K562 (cell line): ENCODE measurements at regions not wholly inside any gene's neighbourhood (a gene's known extent, or its start where the extent isn't known, plus 50 kb on each side); places are given as distances from the start of the nearest gene placed in this dataset.

ENCODE experiments used
- ATAC-seq: fragments of 200-7000 bp; cut with Tn5 transposase; 3 replicates; pipeline ENCODE4 v1.9.1; 2020; ENCODE audit warnings: moderate library complexity
- BruUV-seq: library from RNA; stranded (reverse); fragments of 400-500 nt; replicated peaks from 2 replicates; lab custom pipeline; 2021; lab: Mats Ljungman, UMichigan
- CTCF ChIA-PET: fragments of 300-600 bp; formaldehyde crosslinking; extraction: SDS; loops from one replicate; lab custom pipeline; 2021; ENCODE audit warnings: low intra/inter-chr PET ratio; lab: Yijun Ruan, JAX
- POLR2A ChIA-PET: fragments of 300-600, 350-650 bp; sonication (Branson Sonifier 250); formaldehyde crosslinking; extraction: SDS; loops from one replicate; lab custom pipeline; 2021; ENCODE audit warnings: antibody characterized with exemption, inconsistent platforms; lab: Yijun Ruan, JAX
- DNase-seq, 4 experiments: peaks; one replicate each; pipeline versions ENCODE4 v3.0.0 to v3.0.0-alpha.2; 2011 to 2018; ENCODE audit warnings: low spot score in 3 of 4, mixed read lengths in 3 of 4; ENCODE audit errors: extremely low read depth in 1 of 4
- FAIRE-seq: peaks from 2 replicates; lab custom pipeline; 2011; peaks lifted over from hg19 to GRCh38; lab: Jason Lieb, UNC
- H2AFZ ChIP-seq: 2 replicates; pipeline ENCODE4 v1.6.0; 2011; ENCODE audit warnings: low read depth, low read length, control low read depth, inconsistent platforms
- H3K27ac ChIP-seq: fragments of 200-600 bp; 3 replicates; pipeline ENCODE4 v1.8.0; 2011; ENCODE audit warnings: low read depth, mild to moderate bottlenecking, control low read depth, inconsistent platforms, low read length, moderate library complexity, mixed read lengths; ENCODE audit errors: extremely low read depth
- H3K27me3 ChIP-seq, 2 experiments: fragments of 300-600 bp in 1 of 2; 2 replicates in 1 of 2; 3 replicates in 1 of 2; pipeline versions ENCODE4 v1.6.0 to v1.8.0; 2011; ENCODE audit warnings: inconsistent platforms in 2 of 2, low read length in 2 of 2, mild to moderate bottlenecking in 1 of 2, mixed read lengths in 1 of 2, moderate library complexity in 1 of 2; ENCODE audit not compliant: control insufficient read depth in 2 of 2, insufficient read depth in 2 of 2
- H3K36me3 ChIP-seq: fragments of 300-600 bp; 3 replicates; pipeline ENCODE4 v1.8.0; 2011; ENCODE audit warnings: mild to moderate bottlenecking, low read length, inconsistent platforms; ENCODE audit not compliant: control insufficient read depth, insufficient read depth
- H3K4me1 ChIP-seq, 2 experiments: fragments of 200-600 bp in 1 of 2; replicated peaks in 1 of 2; 2 replicates in 1 of 2; 3 replicates in 1 of 2; pipeline versions ENCODE4 v1.5.1 to v1.8.0; 2011; ENCODE audit warnings: inconsistent platforms in 2 of 2, low read length in 2 of 2, mild to moderate bottlenecking in 1 of 2, mixed read lengths in 1 of 2, moderate library complexity in 1 of 2; ENCODE audit not compliant: control insufficient read depth in 2 of 2, insufficient read depth in 2 of 2
- H3K4me2 ChIP-seq: 2 replicates; pipeline ENCODE4 v1.6.1; 2011; ENCODE audit warnings: low read length, control low read depth, inconsistent platforms, mixed read lengths; ENCODE audit not compliant: insufficient read depth
- H3K4me3 ChIP-seq: fragments of 200-600 bp; sonication (generic), shearing (Covaris generic); 2 replicates; pipeline ENCODE4 v1.5.1; 2016; ENCODE audit warnings: control low read depth, inconsistent platforms
- H3K79me2 ChIP-seq: fragments of 200-600 bp; 3 replicates; pipeline ENCODE4 v1.8.0; 2011; ENCODE audit warnings: low read length, inconsistent platforms; ENCODE audit not compliant: control insufficient read depth, insufficient read depth
- H3K9ac ChIP-seq, 2 experiments: 2 replicates each; pipeline versions ENCODE4 v1.6.0 to v1.6.1; 2011; ENCODE audit warnings: low read depth in 2 of 2, low read length in 2 of 2, control low read depth in 1 of 2, inconsistent platforms in 1 of 2, mild to moderate bottlenecking in 1 of 2, mixed read lengths in 1 of 2; ENCODE audit not compliant: insufficient read depth in 1 of 2
- H3K9me1 ChIP-seq: one replicate; pipeline ENCODE4 v1.6.0; 2011; ENCODE audit warnings: inconsistent platforms, mild to moderate bottlenecking, low read length, moderate library complexity; ENCODE audit not compliant: control insufficient read depth, insufficient read depth
- H3K9me3 ChIP-seq: replicated peaks from 2 replicates; pipeline ENCODE4 v1.5.1; 2011; ENCODE audit warnings: low read depth, low read length, inconsistent platforms; ENCODE audit not compliant: control insufficient read depth, insufficient read depth
- H4K20me1 ChIP-seq: replicated peaks from 2 replicates; pipeline ENCODE4 v1.6.1; 2011; ENCODE audit warnings: low read length, inconsistent platforms, mixed read lengths; ENCODE audit not compliant: control insufficient read depth, insufficient read depth
- BRF2 ChIP-seq: IDR thresholded peaks from 3 replicates; pipeline ENCODE4 v1.6.1; 2011; ENCODE audit warnings: borderline replicate concordance, mild to moderate bottlenecking; ENCODE audit not compliant: insufficient read length, insufficient read depth
- ELF4 ChIP-seq: fragments of 450-650 bp; formaldehyde crosslinking; IDR thresholded peaks from 2 replicates; pipeline ENCODE4 v1.4.0; 2022; ENCODE audit warnings: missing genetic modification characterization
- FOXK1 ChIP-seq: sonication (generic); formaldehyde crosslinking; IDR thresholded peaks from 2 replicates; pipeline ENCODE4 v1.8.0; 2022; ENCODE audit warnings: missing genetic modification reagents, mild to moderate bottlenecking, borderline replicate concordance
- HIVEP1 ChIP-seq: fragments of 250-450 bp; sonication (Bioruptor Pico); IDR thresholded peaks from 2 replicates; pipeline ENCODE4 v1.4.0; 2020; ENCODE audit warnings: mild to moderate bottlenecking
- HOXB6 ChIP-seq: fragments of 250-450 bp; sonication (Bioruptor Pico); IDR thresholded peaks from 2 replicates; pipeline ENCODE4 v1.5.1; 2022; ENCODE audit warnings: mild to moderate bottlenecking, borderline replicate concordance
- KLF6 ChIP-seq: fragments of 250-450 bp; sonication (Bioruptor Pico); IDR thresholded peaks from 2 replicates; pipeline ENCODE4 v1.4.0; 2020; ENCODE audit warnings: mild to moderate bottlenecking, moderate library complexity, borderline replicate concordance
- L3MBTL2 ChIP-seq: fragments of 450-650 bp; IDR thresholded peaks from 2 replicates; pipeline ENCODE4 v1.6.1; 2016; ENCODE audit warnings: mild to moderate bottlenecking, moderate library complexity
- PATZ1 ChIP-seq: fragments of 250-450 bp; sonication (Bioruptor Pico); IDR thresholded peaks from 2 replicates; pipeline ENCODE4 v1.5.0; 2020; ENCODE audit warnings: mild to moderate bottlenecking, borderline replicate concordance
- RCOR1 ChIP-seq, 2 experiments: IDR thresholded peaks; 2 replicates each; pipeline ENCODE4 v1.6.1; 2012; ENCODE audit warnings: low read depth in 2 of 2, low read length in 2 of 2, borderline replicate concordance in 1 of 2, improper control_type of control experiment in 1 of 2
- SAP30 ChIP-seq: fragments of 200-600 bp; sonication (generic); IDR thresholded peaks from 2 replicates; pipeline ENCODE4 v1.6.1; 2012; ENCODE audit warnings: borderline replicate concordance, low read depth, mild to moderate bottlenecking, moderate library complexity, low read length, control low read depth, inconsistent platforms; ENCODE audit not compliant: insufficient read depth, poor library complexity, severe bottlenecking
- SIX5 ChIP-seq, 2 experiments: IDR thresholded peaks; 2 replicates each; pipeline ENCODE4 v1.6.1; 2011; ENCODE audit warnings: low read length in 2 of 2, borderline replicate concordance in 1 of 2, low read depth in 1 of 2, mild to moderate bottlenecking in 1 of 2, moderate library complexity in 1 of 2; ENCODE audit not compliant: insufficient read depth in 1 of 2
- SRSF7 ChIP-seq: fragments of 200-400 bp; formaldehyde crosslinking; optimal IDR thresholded peaks from 2 replicates; pipeline ENCODE3; 2017; ENCODE audit warnings: mild to moderate bottlenecking, low read depth, low read length
- ZNF707 ChIP-seq: fragments of 250-450 bp; sonication (Bioruptor Pico); conservative IDR thresholded peaks from 2 replicates; pipeline ENCODE4 v1.8.0; 2022; ENCODE audit warnings: inconsistent platforms, mild to moderate bottlenecking, moderate library complexity
- ZNF785 ChIP-seq: fragments of 250-450 bp; sonication (Bioruptor Pico); IDR thresholded peaks from 2 replicates; pipeline ENCODE4 v1.4.0; 2020; ENCODE audit warnings: mild to moderate bottlenecking
- WGBS: fragments of 100-300 bp; shearing (Covaris generic); methylation state at CpG from one replicate; pipeline ENCODE4 v1.1.6; 2016; ENCODE audit warnings: low coverage, mixed read lengths; ENCODE audit not compliant: insufficient coverage; ENCODE audit errors: missing lambda C conversion rate; 5-methylcytosine and 5-hydroxymethylcytosine counted together
- in situ Hi-C: fragments of 300-500 bp; cut with MboI; formaldehyde crosslinking; loops from 4 replicates; pipeline ENCODE4 v1.15.0; 2018; ENCODE audit warnings: inconsistent platforms, mixed read lengths
- intact Hi-C: fragments of 100-400 bp; cut with micrococcal nuclease; formaldehyde crosslinking; loops from 2 replicates; pipeline ENCODE4 v1.14.2; 2022

GRCh38 chr13:34502011-34502410 lies 440.1 kb upstream of the NBEA start:
- ATAC-seq (no peak), DNase-seq (no peak), FAIRE-seq (no peak)
- in situ Hi-C loops = no loop called here
- Histone ChIP-seq H3K9ac (no peak overlapping the region), H3K27ac (no peak overlapping the region), H3K79me2 (no peaks in the 10 kb centered on the region), H2AFZ (no peak overlapping the region), H3K9me1 (no peaks in the 10 kb centered on the region), H3K4me1 (no peaks in the 10 kb centered on the region), H3K4me3 (no peak overlapping the region), H3K27me3 (no peaks in the 10 kb centered on the region), H3K4me2 (no peak overlapping the region), H3K36me3 (no peaks in the 10 kb centered on the region), H4K20me1 (no peaks in the 10 kb centered on the region), H3K9me3 (no peaks in the 10 kb centered on the region)
- WGBS = 14% methylated on average over 2 of the region's 2 CpGs
- ChIA-PET POLR2A (no interaction called here), CTCF (no interaction called here)
- intact Hi-C loops = no loop called here
- no TSS peak for BruUV-seq
- no peak for TF ChIP-seq BRF2
- no peak for TF ChIP-seq HOXB6 (CRISPR knock-in tag)
- TF ChIP-seq ELF4 (CRISPR knock-in tag) = no peak
- TF ChIP-seq RCOR1 (IDR thresholded peaks at IDR 0.05; ENCODE audit: borderline replicate concordance in 1 of 2, low read depth in 2 of 2, low read length in 2 of 2) = no peak
- no peak for TF ChIP-seq SAP30
- no peak for TF ChIP-seq SIX5 (IDR thresholded peaks at IDR 0.05; ENCODE audit: borderline replicate concordance in 1 of 2, insufficient read depth in 1 of 2, low read depth in 1 of 2, low read length in 2 of 2)
- no peak for TF ChIP-seq L3MBTL2
- TF ChIP-seq KLF6 = no peak
- TF ChIP-seq HIVEP1 (CRISPR knock-in tag) = no peak
- no peak for TF ChIP-seq ZNF707 (CRISPR knock-in tag)
- TF ChIP-seq SRSF7 = no peak
- TF ChIP-seq PATZ1 (CRISPR knock-in tag) = no peak
- no peak for TF ChIP-seq ZNF785 (CRISPR knock-in tag)
- no peak for TF ChIP-seq FOXK1 (CRISPR knock-in tag)
